Panc1 (cell line): ENCODE measurements at regions not wholly inside any gene's neighbourhood (a gene's known extent, or its start where the extent isn't known, plus 50 kb on each side); places are given as distances from the start of the nearest gene placed in this dataset.

Experiments used
- CTCF ChIP-seq: fragments of 450-650 bp; IDR thresholded peaks from 2 replicates; pipeline ENCODE4 v1.5.1; 2017; ENCODE audit warnings: mild to moderate bottlenecking
- POLR2AphosphoS5 ChIP-seq: IDR thresholded peaks from 2 replicates; pipeline ENCODE4 v1.6.1; 2012; ENCODE audit warnings: mild to moderate bottlenecking, low read depth, low read length, moderate library complexity
- REST ChIP-seq, 2 experiments: IDR thresholded peaks; 2 replicates each; pipeline ENCODE4 v1.6.1; 2011 to 2012; ENCODE audit warnings: low read depth in 2 of 2, control low read depth in 1 of 2, low read length in 1 of 2, mild to moderate bottlenecking in 1 of 2, moderate library complexity in 1 of 2; ENCODE audit not compliant: insufficient read depth in 1 of 2
- SIN3A ChIP-seq: IDR thresholded peaks from 2 replicates; pipeline ENCODE4 v1.6.1; 2012; ENCODE audit warnings: low read depth, mild to moderate bottlenecking, low read length, moderate library complexity, borderline replicate concordance; ENCODE audit not compliant: insufficient read depth
- TCF7L2 ChIP-seq: IDR thresholded peaks from 2 replicates; pipeline ENCODE4 v1.6.1; 2011; ENCODE audit warnings: mild to moderate bottlenecking, low read depth, low read length, inconsistent platforms

- TF ChIP-seq CTCF: no peak
- TF ChIP-seq REST (IDR thresholded peaks at IDR 0.05; ENCODE audit: insufficient read depth in 1 of 2, low read depth in 2 of 2, low read length in 1 of 2): no peak
- TF ChIP-seq SIN3A: no peak
- no peak for TF ChIP-seq POLR2AphosphoS5
- no peak for TF ChIP-seq TCF7L2
These were observed 134.6 kb upstream of the PDZRN3 start for GRCh38 chr3:73759297-73759711.
